HCT116 (cell line): ENCODE measurements at regions not wholly inside any gene's neighbourhood (a gene's known extent, or its start where the extent isn't known, plus 50 kb on each side); places are given as distances from the start of the nearest gene placed in this dataset.

Experiments
- ATAC-seq: fragments of 200-7000 bp; cut with Tn5 transposase; 2 replicates; pipeline ENCODE4 v1.9.1; 2020; ENCODE audit warnings: mild to moderate bottlenecking, moderate library complexity
- BruUV-seq: library from RNA; stranded (reverse); fragments of 400-500 nt; replicated peaks from 2 replicates; lab custom pipeline; 2021; lab: Mats Ljungman, UMichigan
- CTCF ChIA-PET: fragments of 300-600 bp; sonication (Branson Sonifier 250); formaldehyde crosslinking; loops from one replicate; lab custom pipeline; 2021; ENCODE audit warnings: antibody characterized with exemption; lab: Charles Lee
- POLR2A ChIA-PET: fragments of 300-600, 350-600 bp; sonication (Branson Sonifier 250); formaldehyde crosslinking; loops from one replicate; lab custom pipeline; 2021; ENCODE audit warnings: antibody characterized with exemption; lab: Charles Lee
- RAD21 ChIA-PET, 2 experiments: fragments of 300-600 bp; sonication (Branson Sonifier 250); formaldehyde crosslinking; loops; one replicate each; lab custom pipeline; 2023; ENCODE audit warnings: low total read pairs in 2 of 2; ENCODE audit not compliant: uncharacterized antibody in 2 of 2, unreplicated experiment in 2 of 2, low non-redundant PET in 1 of 2; lab: Charles Lee
- DNase-seq: peaks from one replicate; pipeline ENCODE4 v3.0.0-alpha.2; 2010; ENCODE audit warnings: low read depth, low spot score
- H2AFZ ChIP-seq: fragments of 200-600 bp; shearing (Covaris generic), sonication (generic); 2 replicates; pipeline ENCODE4 v1.6.1; 2017; ENCODE audit warnings: low read depth, mixed run types, mixed read lengths, antibody characterized with exemption, low read length; ENCODE audit not compliant: poor library complexity, severe bottlenecking
- H3K27ac ChIP-seq: 2 replicates; pipeline ENCODE4 v1.5.1; 2012; ENCODE audit warnings: low read depth, low read length
- H3K27me3 ChIP-seq: fragments of 200-600 bp; sonication (generic); 2 replicates; pipeline ENCODE4 v1.6.1; 2016; ENCODE audit warnings: mixed run types, low read length, mixed read lengths; ENCODE audit not compliant: insufficient read depth
- H3K36me3 ChIP-seq, 2 experiments: fragments of 200-500 bp in 1 of 2; fragments of 200-600 bp in 1 of 2; sonication (Bioruptor generic) in 1 of 2; sonication (generic) in 1 of 2; 2 replicates each; pipeline versions ENCODE4 v1.5.1 to v1.6.1; 2014 to 2016; ENCODE audit warnings: low read length in 2 of 2, inconsistent platforms in 1 of 2, mixed read lengths in 1 of 2, mixed run types in 1 of 2; ENCODE audit not compliant: insufficient read depth in 2 of 2, control insufficient read depth in 1 of 2
- H3K4me1 ChIP-seq, 2 experiments: fragments of 200-600 bp in 1 of 2; sonication (generic) in 1 of 2; 2 replicates each; pipeline versions ENCODE4 v1.5.1 to v1.6.1; 2012 to 2017; ENCODE audit warnings: low read length in 2 of 2, inconsistent platforms in 1 of 2, mild to moderate bottlenecking in 1 of 2, mixed read lengths in 1 of 2, mixed run types in 1 of 2, moderate library complexity in 1 of 2; ENCODE audit not compliant: insufficient read depth in 2 of 2, control insufficient read depth in 1 of 2
- H3K4me2 ChIP-seq: fragments of 200-600 bp; sonication (generic); 2 replicates; pipeline ENCODE4 v1.6.1; 2017; ENCODE audit warnings: mixed run types, low read length, mixed read lengths
- H3K4me3 ChIP-seq, 2 experiments: fragments of 200-600 bp in 1 of 2; sonication (generic) in 1 of 2; replicated peaks in 1 of 2; 2 replicates each; pipeline ENCODE4 v1.5.1; 2011 to 2016; ENCODE audit warnings: low read length in 2 of 2, control low read depth in 1 of 2, low read depth in 1 of 2, mild to moderate bottlenecking in 1 of 2, mixed read lengths in 1 of 2, mixed run types in 1 of 2
- H3K79me2 ChIP-seq: fragments of 200-600 bp; sonication (generic); 2 replicates; pipeline ENCODE4 v1.6.1; 2017; ENCODE audit warnings: mild to moderate bottlenecking, mixed run types, low read length, moderate library complexity, mixed read lengths; ENCODE audit not compliant: insufficient read depth
- H3K9ac ChIP-seq: fragments of 200-600 bp; sonication (generic); 2 replicates; pipeline ENCODE4 v1.6.1; 2016; ENCODE audit warnings: low read length, mixed read lengths
- H3K9me2 ChIP-seq: fragments of 200-600 bp; sonication (generic), shearing (Covaris generic); 2 replicates; pipeline ENCODE4 v1.6.1; 2017; ENCODE audit warnings: mixed run types, mild to moderate bottlenecking, moderate library complexity; ENCODE audit not compliant: insufficient read depth
- H3K9me3 ChIP-seq, 2 experiments: fragments of 200-500 bp in 1 of 2; fragments of 200-600 bp in 1 of 2; sonication (Bioruptor generic) in 1 of 2; sonication (generic) in 1 of 2; 2 replicates each; pipeline ENCODE4 v1.6.1; 2014 to 2017; ENCODE audit warnings: low read length in 2 of 2, mixed read lengths in 2 of 2, inconsistent platforms in 1 of 2, low read depth in 1 of 2, mild to moderate bottlenecking in 1 of 2, mixed run types in 1 of 2, moderate library complexity in 1 of 2; ENCODE audit not compliant: control insufficient read depth in 1 of 2, insufficient read depth in 1 of 2
- H4K20me1 ChIP-seq: fragments of 200-600 bp; sonication (generic), shearing (Covaris generic); 2 replicates; pipeline ENCODE4 v1.6.1; 2017; ENCODE audit warnings: mixed run types, mild to moderate bottlenecking, moderate library complexity; ENCODE audit not compliant: insufficient read depth
- CBX3 ChIP-seq: IDR thresholded peaks from 2 replicates; pipeline ENCODE4 v1.6.1; 2012; ENCODE audit warnings: low read depth
- CEBPB ChIP-seq: IDR thresholded peaks from 2 replicates; pipeline ENCODE4 v1.6.1; 2012; ENCODE audit warnings: low read depth
- EGR1 ChIP-seq: IDR thresholded peaks from 2 replicates; pipeline ENCODE4 v1.6.1; 2012; ENCODE audit warnings: low read depth
- ELF1 ChIP-seq: IDR thresholded peaks from 2 replicates; pipeline ENCODE4 v1.6.1; 2012; ENCODE audit warnings: low read depth, borderline replicate concordance
- EZH2 ChIP-seq: fragments of 200-600 bp; sonication (generic); IDR thresholded peaks from 2 replicates; pipeline ENCODE4 v1.6.1; 2017; ENCODE audit warnings: antibody characterized with exemption, mixed run types
- EZH2phosphoT487 ChIP-seq: fragments of 200-600 bp; IDR thresholded peaks from 2 replicates; pipeline ENCODE4 v1.6.1; 2018; ENCODE audit warnings: antibody characterized with exemption, borderline replicate concordance
- JUND ChIP-seq: IDR thresholded peaks from 2 replicates; pipeline ENCODE4 v1.6.1; 2012
- POLR2A ChIP-seq: IDR thresholded peaks from 2 replicates; pipeline ENCODE4 v1.7.0; 2011; ENCODE audit warnings: borderline replicate concordance; ENCODE audit not compliant: insufficient read depth, insufficient read length; ENCODE audit errors: extremely low read depth
- POLR2AphosphoS5 ChIP-seq: IDR thresholded peaks from 2 replicates; pipeline ENCODE4 v1.6.1; 2011; ENCODE audit warnings: mild to moderate bottlenecking, low read depth, low read length, moderate library complexity
- RAD21 ChIP-seq: IDR thresholded peaks from 2 replicates; pipeline ENCODE4 v1.6.1; 2012; ENCODE audit warnings: low read depth, mild to moderate bottlenecking
- SP1 ChIP-seq: IDR thresholded peaks from 2 replicates; pipeline ENCODE4 v1.6.1; 2012; ENCODE audit warnings: low read depth
- SRF ChIP-seq: IDR thresholded peaks from 2 replicates; pipeline ENCODE4 v1.6.1; 2012; ENCODE audit warnings: low read depth
- TCF7L2 ChIP-seq: IDR thresholded peaks from 2 replicates; pipeline ENCODE4 v1.7.0; 2011; ENCODE audit warnings: borderline replicate concordance, inconsistent platforms; ENCODE audit not compliant: insufficient read depth, insufficient read length; ENCODE audit errors: extremely low read depth
- YY1 ChIP-seq: IDR thresholded peaks from 2 replicates; pipeline ENCODE4 v1.6.1; 2011; ENCODE audit warnings: low read length, low read depth, moderate library complexity, mild to moderate bottlenecking; ENCODE audit not compliant: insufficient replicate concordance; ENCODE audit errors: extremely low read depth
- ZFX ChIP-seq: fragments of 450-650 bp; IDR thresholded peaks from 2 replicates; pipeline ENCODE4 v1.6.1; 2017
- ZNF274 ChIP-seq: fragments of 200-500 bp; sonication (Bioruptor generic); IDR thresholded peaks from 2 replicates; pipeline ENCODE4 v1.6.1; 2014; ENCODE audit warnings: mild to moderate bottlenecking, low read depth, low read length, inconsistent platforms
- intact Hi-C: fragments of 100-400 bp; cut with micrococcal nuclease; formaldehyde crosslinking; loops from 2 replicates; pipeline ENCODE4 v1.10.0; 2022
- TF ChIP-seq, protein P1 (sequence below): IDR thresholded peaks from 2 replicates; pipeline ENCODE4 v1.6.1; 2011; ENCODE audit warnings: mild to moderate bottlenecking, low read length, moderate library complexity; ENCODE audit not compliant: insufficient replicate concordance; ENCODE audit errors: extremely low read depth
- TF ChIP-seq, protein P2 (sequence below): IDR thresholded peaks from 2 replicates; pipeline ENCODE4 v1.6.1; 2012; ENCODE audit warnings: low read depth
- TF ChIP-seq, protein P3 (sequence below): IDR thresholded peaks from 2 replicates; pipeline ENCODE4 v1.6.1; 2012
- TF ChIP-seq, protein P4 (sequence below), 3 experiments: fragments of 200-600 bp in 1 of 3; sonication (generic) in 1 of 3; IDR thresholded peaks in 2 of 3; conservative IDR thresholded peaks in 1 of 3; 2 replicates each; pipeline ENCODE4 v1.5.1; 2012 to 2017; ENCODE audit warnings: low read depth in 2 of 3, low read length in 2 of 3, antibody characterized with exemption in 1 of 3, borderline replicate concordance in 1 of 3, control low read depth in 1 of 3, mild to moderate bottlenecking in 1 of 3, mixed read lengths in 1 of 3, mixed run types in 1 of 3, moderate library complexity in 1 of 3; ENCODE audit not compliant: insufficient read depth in 1 of 3

DNA sequence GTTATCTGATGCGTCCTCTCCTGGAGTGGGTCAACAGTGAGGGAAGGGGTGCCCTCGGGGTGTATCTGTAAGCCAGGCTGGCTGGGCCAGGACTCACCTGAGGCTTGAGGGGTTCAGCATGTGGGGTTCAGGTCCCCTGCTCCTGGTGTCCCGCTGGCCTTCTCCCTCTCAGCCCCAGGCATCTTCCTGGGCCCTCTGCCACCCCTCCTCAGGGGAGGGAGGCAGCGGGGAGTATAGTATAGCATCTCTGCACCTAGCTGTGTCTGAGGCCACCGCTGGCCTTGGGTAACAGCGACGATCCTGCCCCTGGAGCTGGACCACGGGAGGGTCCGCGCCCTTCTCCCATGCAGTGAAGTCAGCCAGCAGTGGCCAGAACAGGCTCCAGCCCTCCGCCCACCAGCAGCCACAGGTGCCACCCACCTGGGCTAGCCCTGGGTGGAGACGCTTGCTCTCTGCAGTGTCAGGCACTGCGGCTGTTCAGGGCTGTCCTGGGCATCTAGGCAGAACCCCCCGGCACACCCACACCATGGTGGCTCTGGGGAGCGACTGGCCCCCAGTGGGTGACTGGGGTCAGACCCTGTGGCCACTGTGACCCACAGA lies 110.7 kb upstream of the NKX1-1 start:
- no peak overlapping the region for H3K9ac ChIP-seq
- ChIA-PET RAD21 (no interaction called here), POLR2A (no interaction called here), CTCF (no interaction called here)
- no TSS peak for BruUV-seq
- H3K9me2 ChIP-seq, result no peaks in the 10 kb centered on the region
- ATAC-seq (no peak), DNase-seq (no peak)
- intact Hi-C loops, result loop anchor here (10.0 kb wide), 1 partner anchor 162 kb away; no protein-coding TSS in a partner anchor
- no peak overlapping the region for H3K4me3 ChIP-seq
- H3K27me3 ChIP-seq, result no peaks in the 10 kb centered on the region
- H2AFZ ChIP-seq, result no peak overlapping the region
- no peak overlapping the region for H3K4me2 ChIP-seq
- H3K36me3 ChIP-seq, result no peaks in the 10 kb centered on the region
- no peaks in the 10 kb centered on the region for H3K9me3 ChIP-seq
- no peak overlapping the region for H3K27ac ChIP-seq
- peaks cover 7 to 27% of the 10 kb centered on the region in 2 experiments; a peak in 3 of 4 replicates for H3K4me1 ChIP-seq
- TF ChIP-seq POLR2A (no peak), POLR2AphosphoS5 (no peak), RAD21 (no peak), CBX3 (no peak), ZNF274 (no peak), TCF7L2 (no peak), CEBPB (no peak), JUND (no peak), ZFX (no peak), SRF (no peak), SP1 (no peak), EZH2 (no peak), EGR1 (no peak), YY1 (no peak), EZH2phosphoT487 (no peak), ELF1 (no peak)
- TF ChIP-seq, protein P1, sequence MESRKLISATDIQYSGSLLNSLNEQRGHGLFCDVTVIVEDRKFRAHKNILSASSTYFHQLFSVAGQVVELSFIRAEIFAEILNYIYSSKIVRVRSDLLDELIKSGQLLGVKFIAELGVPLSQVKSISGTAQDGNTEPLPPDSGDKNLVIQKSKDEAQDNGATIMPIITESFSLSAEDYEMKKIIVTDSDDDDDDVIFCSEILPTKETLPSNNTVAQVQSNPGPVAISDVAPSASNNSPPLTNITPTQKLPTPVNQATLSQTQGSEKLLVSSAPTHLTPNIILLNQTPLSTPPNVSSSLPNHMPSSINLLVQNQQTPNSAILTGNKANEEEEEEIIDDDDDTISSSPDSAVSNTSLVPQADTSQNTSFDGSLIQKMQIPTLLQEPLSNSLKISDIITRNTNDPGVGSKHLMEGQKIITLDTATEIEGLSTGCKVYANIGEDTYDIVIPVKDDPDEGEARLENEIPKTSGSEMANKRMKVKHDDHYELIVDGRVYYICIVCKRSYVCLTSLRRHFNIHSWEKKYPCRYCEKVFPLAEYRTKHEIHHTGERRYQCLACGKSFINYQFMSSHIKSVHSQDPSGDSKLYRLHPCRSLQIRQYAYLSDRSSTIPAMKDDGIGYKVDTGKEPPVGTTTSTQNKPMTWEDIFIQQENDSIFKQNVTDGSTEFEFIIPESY, result no peak
- TF ChIP-seq, protein P2, sequence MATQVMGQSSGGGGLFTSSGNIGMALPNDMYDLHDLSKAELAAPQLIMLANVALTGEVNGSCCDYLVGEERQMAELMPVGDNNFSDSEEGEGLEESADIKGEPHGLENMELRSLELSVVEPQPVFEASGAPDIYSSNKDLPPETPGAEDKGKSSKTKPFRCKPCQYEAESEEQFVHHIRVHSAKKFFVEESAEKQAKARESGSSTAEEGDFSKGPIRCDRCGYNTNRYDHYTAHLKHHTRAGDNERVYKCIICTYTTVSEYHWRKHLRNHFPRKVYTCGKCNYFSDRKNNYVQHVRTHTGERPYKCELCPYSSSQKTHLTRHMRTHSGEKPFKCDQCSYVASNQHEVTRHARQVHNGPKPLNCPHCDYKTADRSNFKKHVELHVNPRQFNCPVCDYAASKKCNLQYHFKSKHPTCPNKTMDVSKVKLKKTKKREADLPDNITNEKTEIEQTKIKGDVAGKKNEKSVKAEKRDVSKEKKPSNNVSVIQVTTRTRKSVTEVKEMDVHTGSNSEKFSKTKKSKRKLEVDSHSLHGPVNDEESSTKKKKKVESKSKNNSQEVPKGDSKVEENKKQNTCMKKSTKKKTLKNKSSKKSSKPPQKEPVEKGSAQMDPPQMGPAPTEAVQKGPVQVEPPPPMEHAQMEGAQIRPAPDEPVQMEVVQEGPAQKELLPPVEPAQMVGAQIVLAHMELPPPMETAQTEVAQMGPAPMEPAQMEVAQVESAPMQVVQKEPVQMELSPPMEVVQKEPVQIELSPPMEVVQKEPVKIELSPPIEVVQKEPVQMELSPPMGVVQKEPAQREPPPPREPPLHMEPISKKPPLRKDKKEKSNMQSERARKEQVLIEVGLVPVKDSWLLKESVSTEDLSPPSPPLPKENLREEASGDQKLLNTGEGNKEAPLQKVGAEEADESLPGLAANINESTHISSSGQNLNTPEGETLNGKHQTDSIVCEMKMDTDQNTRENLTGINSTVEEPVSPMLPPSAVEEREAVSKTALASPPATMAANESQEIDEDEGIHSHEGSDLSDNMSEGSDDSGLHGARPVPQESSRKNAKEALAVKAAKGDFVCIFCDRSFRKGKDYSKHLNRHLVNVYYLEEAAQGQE, result no peak
- TF ChIP-seq, protein P3, sequence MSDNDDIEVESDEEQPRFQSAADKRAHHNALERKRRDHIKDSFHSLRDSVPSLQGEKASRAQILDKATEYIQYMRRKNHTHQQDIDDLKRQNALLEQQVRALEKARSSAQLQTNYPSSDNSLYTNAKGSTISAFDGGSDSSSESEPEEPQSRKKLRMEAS, result no peak
- TF ChIP-seq, protein P4, sequence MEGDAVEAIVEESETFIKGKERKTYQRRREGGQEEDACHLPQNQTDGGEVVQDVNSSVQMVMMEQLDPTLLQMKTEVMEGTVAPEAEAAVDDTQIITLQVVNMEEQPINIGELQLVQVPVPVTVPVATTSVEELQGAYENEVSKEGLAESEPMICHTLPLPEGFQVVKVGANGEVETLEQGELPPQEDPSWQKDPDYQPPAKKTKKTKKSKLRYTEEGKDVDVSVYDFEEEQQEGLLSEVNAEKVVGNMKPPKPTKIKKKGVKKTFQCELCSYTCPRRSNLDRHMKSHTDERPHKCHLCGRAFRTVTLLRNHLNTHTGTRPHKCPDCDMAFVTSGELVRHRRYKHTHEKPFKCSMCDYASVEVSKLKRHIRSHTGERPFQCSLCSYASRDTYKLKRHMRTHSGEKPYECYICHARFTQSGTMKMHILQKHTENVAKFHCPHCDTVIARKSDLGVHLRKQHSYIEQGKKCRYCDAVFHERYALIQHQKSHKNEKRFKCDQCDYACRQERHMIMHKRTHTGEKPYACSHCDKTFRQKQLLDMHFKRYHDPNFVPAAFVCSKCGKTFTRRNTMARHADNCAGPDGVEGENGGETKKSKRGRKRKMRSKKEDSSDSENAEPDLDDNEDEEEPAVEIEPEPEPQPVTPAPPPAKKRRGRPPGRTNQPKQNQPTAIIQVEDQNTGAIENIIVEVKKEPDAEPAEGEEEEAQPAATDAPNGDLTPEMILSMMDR (IDR thresholded peaks at IDR 0.05 in 2 of 3, conservative IDR thresholded peaks at IDR 0.05 in 1 of 3; ENCODE audit: borderline replicate concordance in 1 of 3, insufficient read depth in 1 of 3, low read depth in 2 of 3, low read length in 2 of 3), result no peak
- H3K79me2 ChIP-seq, result no peaks in the 10 kb centered on the region
- H4K20me1 ChIP-seq, result no peaks in the 10 kb centered on the region
